ENCODE measurements at regions not wholly inside any gene's neighbourhood (a gene's known extent, or its start where the extent isn't known, plus 50 kb on each side); places are given as distances from the start of the nearest gene placed in this dataset.

- no peak for TF ChIP-seq POLR2AphosphoS5 (IDR thresholded peaks at IDR 0.05; ENCODE audit: low read depth, low read length)
- no peak for TF ChIP-seq EZH2 (IDR thresholded peaks at IDR 0.05)
- no peak for TF ChIP-seq SIN3A (IDR thresholded peaks at IDR 0.05; ENCODE audit: low read depth)
- TF ChIP-seq REST (IDR thresholded peaks at IDR 0.05; ENCODE audit: low read depth) = no peak
- no peak for TF ChIP-seq YY1 (IDR thresholded peaks at IDR 0.05; ENCODE audit: extremely low read depth, insufficient replicate concordance, low read depth, low read length)
- no peak for TF ChIP-seq CTCF (IDR thresholded peaks at IDR 0.05 in 2 of 3, conservative IDR thresholded peaks at IDR 0.05 in 1 of 3; ENCODE audit: borderline replicate concordance in 1 of 3, insufficient read depth in 1 of 3, low read depth in 2 of 3, low read length in 2 of 3)
- TF ChIP-seq ELF1 (IDR thresholded peaks at IDR 0.05; ENCODE audit: borderline replicate concordance, low read depth) = no peak
- no peak for TF ChIP-seq ZBTB33 (IDR thresholded peaks at IDR 0.05; ENCODE audit: extremely low read depth, insufficient replicate concordance, low read length)
- TF ChIP-seq CEBPB (IDR thresholded peaks at IDR 0.05; ENCODE audit: low read depth) = no peak
- no peak for TF ChIP-seq JUND (IDR thresholded peaks at IDR 0.05)
- no peak for TF ChIP-seq ATF3 (IDR thresholded peaks at IDR 0.05)
- no peak for TF ChIP-seq RAD21 (IDR thresholded peaks at IDR 0.05; ENCODE audit: low read depth)
- TF ChIP-seq TCF7L2 (IDR thresholded peaks at IDR 0.05; ENCODE audit: borderline replicate concordance, extremely low read depth, insufficient read depth, insufficient read length) = no peak
- no peak for TF ChIP-seq EGR1 (IDR thresholded peaks at IDR 0.05; ENCODE audit: low read depth)
- TF ChIP-seq FOSL1 (IDR thresholded peaks at IDR 0.05; ENCODE audit: low read depth) = no peak
- Histone ChIP-seq H3K9me2 (ENCODE audit: insufficient read depth) (no peaks in the 10 kb centered on the region), H3K9ac (ENCODE audit: low read length) (no peak overlapping the region), H3K27me3 (ENCODE audit: insufficient read depth, low read length) (no peaks in the 10 kb centered on the region), H3K36me3 (ENCODE audit: control insufficient read depth in 1 of 2, insufficient read depth in 2 of 2, low read length in 2 of 2) (no peaks in the 10 kb centered on the region), H4K20me1 (ENCODE audit: insufficient read depth) (no peaks in the 10 kb centered on the region), H2AFZ (ENCODE audit: low read depth, low read length, poor library complexity, severe bottlenecking) (no peak overlapping the region), H3K4me2 (ENCODE audit: low read length) (no peak overlapping the region), H3K9me3 (ENCODE audit: control insufficient read depth in 1 of 2, insufficient read depth in 1 of 2, low read depth in 1 of 2, low read length in 2 of 2) (no peaks in the 10 kb centered on the region), H3K79me2 (ENCODE audit: insufficient read depth, low read length) (no peaks in the 10 kb centered on the region), H3K27ac (ENCODE audit: low read depth, low read length) (no peak overlapping the region), H3K4me3 (replicated peaks in 1 of 2; ENCODE audit: low read depth in 1 of 2, low read length in 2 of 2) (no peak overlapping the region), H3K4me1 (ENCODE audit: control insufficient read depth in 1 of 2, insufficient read depth in 2 of 2, low read length in 2 of 2) (peaks cover 7 to 34% of the 10 kb centered on the region in 2 experiments)
- no peak for DNase-seq (ENCODE audit: low read depth, low spot score)
- ATAC-seq = no peak
- ChIA-PET CTCF (no interaction called here), RAD21 (ENCODE audit: low non-redundant PET in 1 of 2, low total read pairs in 2 of 2, uncharacterized antibody in 2 of 2, unreplicated experiment in 2 of 2) (no interaction called here), POLR2A (no interaction called here)
- BruUV-seq (replicated peaks) = no TSS peak
- intact Hi-C loops (cut with micrococcal nuclease) = loop anchor here (5.0 kb wide), 1 partner anchor 266 kb away; no protein-coding TSS in a partner anchor
Observed at GRCh38 chr12:93093243-93093642, 164.1 kb upstream of the EEA1 start.
